ENCODE measurements at regions not wholly inside any gene's neighbourhood (a gene's known extent, or its start where the extent isn't known, plus 50 kb on each side); places are given as distances from the start of the nearest gene placed in this dataset.
"Not testable (repeated sequence)": the region's sequence is repeated elsewhere in the genome, so short reads cannot be mapped to it uniquely, and the experiment has no call there.

DNA sequence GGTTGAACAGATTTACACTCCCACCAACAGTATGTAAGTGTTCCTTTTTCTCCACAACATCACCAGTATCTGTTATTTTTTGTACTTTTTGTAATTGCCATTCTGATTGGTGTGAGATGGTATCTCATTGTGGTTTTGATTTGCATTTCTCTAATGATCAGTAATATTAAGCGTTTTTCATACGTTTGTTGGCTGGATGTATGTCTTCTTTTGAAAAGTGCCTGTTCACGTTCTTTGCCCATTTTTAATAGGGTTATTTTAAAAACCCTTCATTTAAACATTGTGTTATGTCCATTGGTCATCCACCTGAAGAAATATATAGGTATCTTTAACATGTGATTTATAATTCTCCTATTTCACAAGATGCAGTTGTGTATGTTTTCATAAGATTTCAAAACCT is 291.3 kb downstream of the SEMA3D start:
- no peak for DNase-seq (ENCODE audit: extremely low read depth in 1 of 11, low read depth in 9 of 11, low spot score in 4 of 11)

DNA sequence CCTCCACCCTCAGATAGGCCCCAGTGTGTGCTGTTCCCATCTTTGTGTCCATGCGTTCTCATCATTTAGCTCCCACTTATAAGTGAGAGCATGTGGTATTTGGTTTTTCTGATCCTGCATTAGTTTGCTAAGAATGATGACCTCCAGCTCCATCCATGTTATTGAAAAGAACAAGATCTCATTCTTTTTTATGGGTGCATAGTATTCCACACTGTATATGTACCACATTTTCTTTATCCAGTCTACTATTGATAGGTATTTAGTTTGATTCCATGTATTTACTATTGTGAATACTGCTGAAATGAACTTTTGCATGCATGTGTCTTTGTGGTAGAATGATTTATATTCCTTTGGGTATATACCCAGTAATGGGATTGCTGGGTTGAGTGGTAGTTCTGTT is 303.3 kb downstream of the SEMA3D start:
- not testable (repeated sequence) for DNase-seq (ENCODE audit: extremely low read depth in 1 of 11, low read depth in 9 of 11, low spot score in 4 of 11)

DNA sequence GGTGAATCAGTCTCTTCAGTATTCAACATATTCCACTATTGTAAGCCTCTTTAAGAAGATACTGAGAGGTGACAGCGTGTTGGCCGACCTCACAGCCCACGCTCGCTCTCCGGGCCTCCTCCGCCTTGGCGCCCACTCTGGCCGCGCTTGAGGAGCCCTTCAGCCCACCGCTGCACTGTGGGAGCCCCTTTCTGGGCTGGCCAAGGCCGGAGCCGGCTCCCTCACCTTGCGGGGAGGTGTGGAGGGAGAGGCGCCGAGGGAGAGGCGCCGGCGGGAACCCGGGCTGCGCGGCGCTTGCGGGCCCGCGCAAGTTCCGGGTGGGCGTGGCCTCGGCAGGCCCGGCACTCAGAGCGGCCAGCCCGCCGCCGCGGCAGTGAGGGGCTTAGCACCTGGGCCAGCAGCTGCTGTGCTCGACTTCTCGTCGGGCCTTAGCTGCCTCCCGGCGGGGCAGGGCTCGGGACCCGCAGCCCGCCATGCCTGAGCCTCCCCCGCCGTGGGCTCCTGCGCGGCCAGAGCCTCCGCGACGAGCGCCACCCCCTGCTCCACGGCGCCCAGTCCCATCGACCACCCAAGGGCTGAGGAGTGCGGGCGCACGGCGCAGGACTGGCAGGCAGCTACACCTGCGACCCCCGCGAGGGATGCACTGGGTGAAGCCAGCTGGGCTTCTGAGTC is 306.4 kb downstream of the SEMA3D start:
- not testable (repeated sequence) for DNase-seq (ENCODE audit: extremely low read depth in 1 of 11, low read depth in 9 of 11, low spot score in 4 of 11)

DNA sequence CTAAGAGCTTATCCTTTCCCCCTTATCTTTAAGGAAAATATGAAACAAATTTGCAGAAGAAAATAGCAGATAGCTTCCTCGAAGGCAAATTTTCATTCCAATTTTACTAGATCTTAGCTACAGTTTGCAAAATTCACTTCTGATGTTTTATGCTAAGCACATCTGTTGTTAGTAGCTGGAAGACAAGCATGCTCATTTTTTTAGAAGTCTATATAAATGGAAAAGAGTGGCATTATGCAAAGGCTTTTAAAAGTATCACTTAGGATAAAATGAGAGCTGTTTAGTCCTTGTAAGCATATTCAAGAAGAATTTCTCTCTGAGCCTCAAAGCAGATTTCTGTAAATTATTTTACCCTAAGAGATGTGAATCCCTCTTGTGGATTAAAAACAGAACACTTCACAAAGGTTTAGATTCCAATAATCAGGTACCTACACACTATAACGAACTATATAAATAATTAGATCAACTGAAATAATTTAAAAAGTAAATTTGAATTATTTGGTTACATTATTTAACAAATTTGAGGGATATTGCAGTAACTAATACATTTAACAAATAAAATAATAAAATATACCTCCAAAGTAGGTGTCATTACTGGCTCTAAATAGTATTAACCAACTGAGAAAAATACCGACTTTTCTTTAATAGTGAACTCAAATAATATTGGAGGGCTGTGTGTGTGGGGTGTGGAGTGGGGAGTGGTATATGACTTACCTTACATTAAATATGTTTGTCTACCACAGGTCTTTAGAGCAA is 307.1 kb downstream of the SEMA3D start:
- DNase-seq (ENCODE audit: extremely low read depth in 1 of 11, low read depth in 9 of 11, low spot score in 4 of 11), result no peak

DNA sequence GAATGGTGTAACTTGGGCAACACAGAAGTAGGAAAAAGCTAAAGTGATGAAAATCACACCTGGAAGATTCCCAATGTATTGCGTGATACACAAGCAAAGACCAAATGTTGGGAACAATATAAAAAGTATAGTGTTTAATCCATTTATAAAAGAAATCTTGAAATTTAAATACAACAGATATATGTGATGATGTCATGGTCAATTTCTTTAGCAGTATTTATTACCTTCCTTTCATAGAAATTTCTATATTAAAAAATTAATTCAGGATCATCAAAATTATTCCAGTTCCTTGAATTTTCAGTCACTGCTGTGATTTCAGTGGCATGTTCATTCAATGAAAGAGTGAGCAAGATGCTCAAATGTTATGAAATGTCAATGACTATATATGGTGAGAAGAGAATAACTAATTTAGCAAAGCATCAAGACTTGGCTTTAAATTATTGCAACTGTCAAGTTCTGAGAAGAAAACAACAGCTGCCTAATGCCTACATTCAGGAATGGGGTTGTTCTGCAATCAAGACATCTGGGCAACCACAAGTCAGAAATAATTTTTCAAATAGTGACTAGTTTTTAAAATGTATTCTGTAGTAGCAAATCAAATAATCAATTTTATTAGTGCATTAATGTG is 308.8 kb downstream of the SEMA3D start:
- no peak for DNase-seq (ENCODE audit: extremely low read depth in 1 of 11, low read depth in 9 of 11, low spot score in 4 of 11)

DNA sequence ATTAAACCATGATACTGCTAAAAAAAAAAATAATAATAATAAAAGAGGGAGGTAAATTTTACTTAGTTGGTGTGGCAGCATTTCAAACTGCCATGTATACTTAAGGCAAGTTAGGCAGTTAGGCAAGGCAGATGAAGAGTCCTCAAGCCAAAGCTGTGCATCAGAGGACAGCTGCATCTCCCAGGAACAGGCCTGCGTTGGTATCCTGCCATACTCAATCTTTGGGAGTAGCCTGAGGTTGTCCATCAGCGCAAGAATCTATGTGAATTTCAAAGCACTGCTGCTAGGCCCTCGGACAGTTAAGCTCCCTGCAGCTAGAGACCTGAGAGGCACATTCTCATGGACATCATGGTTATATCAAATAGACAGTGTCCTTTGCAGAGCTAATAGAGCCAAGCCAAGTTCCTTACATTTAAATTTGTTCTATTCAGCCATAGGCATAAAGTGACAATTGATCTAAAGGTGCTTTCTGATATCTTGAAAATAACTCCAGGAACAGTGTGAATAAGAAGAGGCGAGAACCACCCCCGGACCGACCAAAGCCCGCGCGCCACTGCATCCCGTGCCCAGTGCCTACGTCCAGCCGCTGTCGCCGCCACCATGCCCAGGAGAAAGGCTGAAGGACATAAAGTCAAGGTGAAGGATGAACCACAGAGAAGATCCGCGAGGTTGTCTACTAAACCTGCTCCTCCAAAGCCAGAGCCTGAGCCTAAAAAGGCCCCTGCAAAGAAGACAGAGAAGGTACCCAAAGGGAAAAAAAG is 310.6 kb downstream of the SEMA3D start:
- no peak for DNase-seq (ENCODE audit: extremely low read depth in 1 of 11, low read depth in 9 of 11, low spot score in 4 of 11)

DNA sequence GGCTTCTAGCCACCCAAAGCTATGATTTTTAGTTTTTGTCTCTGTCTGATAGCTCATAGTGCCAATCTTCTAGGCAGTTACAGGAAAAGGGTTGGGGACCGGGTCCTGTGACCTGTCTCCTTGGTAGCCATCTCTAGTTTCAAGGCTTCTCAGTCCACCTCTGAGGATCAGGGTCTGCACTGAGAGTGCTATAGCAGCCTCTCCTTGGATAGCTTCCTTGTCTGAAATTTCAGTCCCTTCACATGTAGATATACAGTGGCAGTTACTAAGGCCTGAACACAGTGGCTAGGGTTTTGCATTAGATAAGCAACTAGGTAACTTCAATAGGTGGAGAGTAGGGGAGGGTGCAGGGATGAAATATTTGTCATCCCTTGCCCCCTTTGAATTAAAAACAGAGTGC is 321.3 kb downstream of the SEMA3D start:
- no peak for DNase-seq (ENCODE audit: extremely low read depth in 1 of 11, low read depth in 9 of 11, low spot score in 4 of 11)

DNA sequence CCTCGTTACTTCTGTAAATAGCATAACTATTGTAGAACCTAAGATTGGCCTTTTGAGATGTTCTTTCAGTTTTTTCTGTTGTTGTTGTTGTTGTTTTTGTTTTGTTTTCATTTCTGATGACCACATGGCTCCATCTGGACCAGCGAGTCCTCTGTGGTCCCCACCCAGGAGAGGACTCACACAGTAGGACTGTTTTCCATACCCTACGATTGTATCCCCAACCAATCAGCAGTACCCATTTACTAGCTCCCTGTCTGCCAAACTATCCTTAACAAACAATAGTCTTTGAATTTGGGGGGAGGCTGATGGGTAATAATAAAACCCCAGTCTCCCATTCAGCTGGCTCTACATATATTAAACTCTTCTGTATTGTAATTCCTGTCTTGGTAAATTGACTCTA is 329.5 kb downstream of the SEMA3D start:
- DNase-seq (ENCODE audit: extremely low read depth in 1 of 11, low read depth in 9 of 11, low spot score in 4 of 11), result no peak

DNA sequence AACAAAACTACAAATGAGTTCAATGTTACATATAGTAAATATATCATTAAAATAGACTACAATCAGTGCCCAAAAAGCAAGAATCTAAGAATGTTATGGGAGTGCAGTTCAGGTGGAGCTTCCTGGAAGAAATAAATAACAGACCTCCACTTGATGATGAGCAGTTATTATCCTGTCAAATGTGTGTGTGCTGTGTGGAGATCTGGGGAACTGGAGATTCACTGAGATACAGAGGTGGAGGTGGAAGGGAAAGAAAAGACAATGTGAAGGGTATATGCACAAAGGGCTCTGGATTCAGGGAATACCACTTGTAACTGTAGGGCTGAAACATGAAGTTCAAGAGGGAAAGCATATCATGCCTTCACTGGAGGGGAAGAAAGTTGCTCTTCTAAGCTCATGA is 331.1 kb downstream of the SEMA3D start:
- DNase-seq (ENCODE audit: extremely low read depth in 1 of 11, low read depth in 9 of 11, low spot score in 4 of 11), result no peak

DNA sequence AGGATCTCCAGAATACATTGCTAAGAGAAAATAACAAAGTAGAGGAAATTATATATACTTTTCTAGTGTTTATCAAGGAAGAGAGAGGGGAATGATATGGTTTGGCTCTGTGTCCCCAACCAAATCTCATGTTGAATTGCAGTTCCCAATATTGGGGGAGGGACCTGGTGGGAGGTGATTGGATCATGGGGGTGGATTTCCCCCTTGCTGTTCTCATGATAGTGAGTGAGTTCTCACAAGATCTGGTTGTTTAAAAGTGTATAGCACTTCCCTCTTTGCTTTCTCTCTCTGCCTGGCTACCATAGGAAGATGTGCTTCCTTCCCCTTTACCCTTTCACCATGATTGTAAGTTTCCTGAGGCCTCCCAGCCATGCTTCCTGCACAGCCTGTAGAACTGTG is 337.9 kb downstream of the SEMA3D start:
- DNase-seq (ENCODE audit: extremely low read depth in 1 of 11, low read depth in 9 of 11, low spot score in 4 of 11), result not testable (repeated sequence)

DNA sequence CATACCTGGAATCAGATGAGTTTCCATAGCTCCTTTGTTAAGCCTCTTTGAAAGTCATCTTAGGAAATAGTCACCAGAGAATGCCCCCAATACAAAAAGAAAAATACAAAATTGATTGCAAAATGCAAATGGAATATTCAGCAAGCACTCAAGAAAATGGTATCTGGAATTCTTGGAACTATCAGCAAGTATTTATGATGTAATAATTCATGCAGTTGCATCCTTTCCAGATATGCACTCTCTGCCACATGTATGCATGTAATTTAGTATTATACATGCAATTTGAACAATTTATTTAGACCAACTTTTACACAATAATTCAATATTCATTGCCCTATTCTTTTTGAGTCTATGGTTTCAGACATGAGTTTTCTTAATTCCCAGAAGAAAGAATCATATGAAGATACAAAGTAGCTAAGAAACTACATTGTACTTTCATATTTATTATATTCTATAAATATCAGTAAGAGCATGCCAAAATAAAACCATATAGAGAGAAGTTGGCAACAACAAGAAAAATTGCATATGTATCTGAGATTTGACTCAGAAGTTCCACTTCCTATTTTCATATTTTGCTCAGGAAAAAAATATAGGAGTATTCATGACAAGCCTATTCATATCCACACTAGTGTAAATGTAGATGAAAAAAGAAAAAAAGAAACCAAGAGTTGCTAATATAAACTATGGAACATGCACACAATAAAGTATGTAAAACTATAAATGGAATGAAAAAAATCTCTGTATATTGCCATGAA is 338.5 kb downstream of the SEMA3D start:
- no peak for DNase-seq (ENCODE audit: extremely low read depth in 1 of 11, low read depth in 9 of 11, low spot score in 4 of 11)

DNA sequence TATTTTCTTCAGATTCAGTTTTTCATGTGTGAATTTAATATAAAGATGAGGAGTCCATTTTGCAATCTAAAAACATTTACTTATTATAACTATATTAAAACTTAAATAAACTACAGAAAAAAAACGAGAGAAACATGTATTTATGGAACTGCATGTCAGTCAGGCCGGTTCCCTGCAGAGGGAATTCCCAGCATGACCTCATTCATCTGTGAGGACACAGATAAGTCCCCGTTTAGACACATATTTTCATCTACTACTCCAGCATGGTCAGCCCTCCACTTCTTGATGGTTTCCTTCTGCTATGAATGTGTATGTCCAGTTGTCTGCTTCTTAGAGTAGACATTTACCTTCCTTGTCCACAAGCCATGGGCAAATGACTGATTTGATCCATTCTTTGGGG is 339.1 kb downstream of the SEMA3D start:
- no peak for DNase-seq (ENCODE audit: extremely low read depth in 1 of 11, low read depth in 9 of 11, low spot score in 4 of 11)

DNA sequence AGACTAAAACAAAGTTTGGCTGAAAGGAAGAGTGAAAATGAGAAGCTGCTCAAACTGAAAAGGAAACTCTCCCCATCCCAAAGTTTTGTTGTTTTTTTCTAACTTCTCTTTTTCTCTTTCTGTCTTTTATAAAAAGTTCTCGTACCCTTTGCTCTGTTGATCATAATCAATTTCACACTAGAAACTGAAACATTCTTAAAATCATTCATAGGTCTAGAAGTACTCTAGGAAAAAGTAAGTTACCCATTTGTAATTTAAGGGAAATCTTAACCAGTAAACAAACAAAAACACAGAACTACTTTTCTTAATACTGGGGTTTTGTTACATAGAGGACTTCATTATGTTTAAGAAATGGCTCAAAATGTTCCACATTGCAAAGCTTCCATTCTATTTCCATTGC is 339.8 kb downstream of the SEMA3D start:
- DNase-seq (ENCODE audit: extremely low read depth in 1 of 11, low read depth in 9 of 11, low spot score in 4 of 11), result no peak

DNA sequence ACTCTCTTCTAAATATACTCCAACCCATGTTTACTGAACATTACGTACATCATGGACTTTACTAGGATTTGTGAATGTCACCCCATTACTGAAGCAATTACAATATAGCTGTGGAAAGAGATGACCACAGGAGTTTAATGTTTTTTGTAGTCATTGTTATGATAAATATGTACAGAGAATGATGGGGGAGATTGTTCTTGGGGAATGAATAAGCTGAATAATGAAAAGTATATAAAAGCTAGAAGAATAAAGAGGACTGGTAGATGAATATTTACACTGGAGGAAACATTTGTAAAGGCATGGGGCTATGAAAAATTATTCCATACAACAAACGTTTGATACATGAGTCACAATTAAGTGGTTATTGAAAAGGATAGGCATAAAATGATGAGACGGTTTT is 340.9 kb downstream of the SEMA3D start:
- DNase-seq (ENCODE audit: extremely low read depth in 1 of 11, low read depth in 9 of 11, low spot score in 4 of 11), result no peak

DNA sequence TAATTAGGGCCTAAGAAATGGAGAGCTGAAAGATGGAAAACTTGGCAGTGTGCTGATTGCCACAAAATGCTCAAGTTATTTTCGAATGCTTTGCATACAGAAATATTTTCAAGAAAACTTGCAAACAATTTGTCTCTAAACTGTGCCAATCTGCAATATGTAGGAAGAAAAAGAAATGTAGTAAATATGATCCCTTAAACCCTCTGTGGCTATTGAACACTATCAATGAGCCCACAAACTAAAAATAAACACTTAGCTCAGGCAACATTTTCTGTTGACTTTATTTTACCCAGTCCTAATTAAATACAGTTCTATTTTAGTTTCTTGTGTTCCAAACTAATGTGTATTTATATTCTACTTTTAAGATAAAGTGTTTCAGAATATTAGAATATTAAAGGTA is 342.1 kb downstream of the SEMA3D start:
- no peak for DNase-seq (ENCODE audit: extremely low read depth in 1 of 11, low read depth in 9 of 11, low spot score in 4 of 11)

DNA sequence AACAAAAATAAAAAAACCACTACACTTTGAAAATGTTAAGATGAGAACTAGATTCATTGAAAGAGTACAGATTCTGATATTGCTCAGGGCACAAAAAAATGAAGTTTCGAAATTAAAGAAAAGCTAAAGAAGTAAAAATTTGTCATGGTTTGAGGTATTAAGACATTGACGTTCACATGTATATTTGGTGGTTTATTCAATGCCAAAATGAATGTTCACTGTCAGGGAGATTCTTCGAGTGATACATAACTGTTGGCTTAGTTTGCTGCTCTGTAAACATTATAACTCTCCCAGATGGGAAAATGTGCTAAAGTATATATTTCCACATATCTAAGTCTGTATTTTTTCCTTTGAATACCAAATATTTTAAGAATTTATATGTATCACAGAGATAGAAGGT is 345.0 kb downstream of the SEMA3D start:
- DNase-seq (ENCODE audit: extremely low read depth in 1 of 11, low read depth in 9 of 11, low spot score in 4 of 11), result no peak

DNA sequence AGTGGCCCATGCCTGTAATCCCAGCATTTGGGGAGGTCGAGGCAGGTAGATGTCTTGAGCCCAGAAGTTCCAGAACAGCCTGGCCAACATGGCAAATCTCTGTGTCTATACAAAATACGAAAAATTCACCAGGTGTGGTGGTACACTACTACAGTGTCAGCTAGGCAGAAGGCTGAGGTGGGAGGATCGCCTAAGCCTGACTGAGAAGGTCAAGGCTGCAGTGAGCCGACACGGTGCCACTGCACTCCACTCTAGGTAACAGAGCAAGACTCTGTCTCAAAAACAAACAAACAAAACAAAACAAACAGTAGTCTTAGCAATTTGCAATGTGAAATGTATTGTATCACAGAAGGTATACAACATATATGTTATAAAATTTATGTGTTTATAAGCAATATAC is 348.0 kb downstream of the SEMA3D start:
- DNase-seq (ENCODE audit: extremely low read depth in 1 of 11, low read depth in 9 of 11, low spot score in 4 of 11), result no peak

DNA sequence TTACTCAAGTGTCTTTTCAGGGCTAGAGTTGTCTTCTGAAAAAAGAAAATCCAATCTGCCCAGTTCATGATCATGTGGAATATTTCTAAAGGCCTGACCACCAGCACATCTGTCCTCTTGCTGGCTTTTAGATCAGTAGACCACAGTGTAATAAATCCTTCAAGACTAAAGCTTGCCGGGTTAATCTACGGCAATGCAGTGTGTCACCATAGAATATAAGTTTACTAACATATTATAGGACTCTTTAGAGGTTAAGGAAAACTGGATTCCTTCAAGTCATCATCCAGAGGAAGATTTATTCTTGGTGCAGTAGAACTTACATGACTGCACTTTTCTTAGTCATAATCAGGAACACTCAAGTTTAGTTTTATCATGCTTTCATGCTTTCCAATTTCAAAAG is 349.5 kb downstream of the SEMA3D start:
- peak in 4 of 11 donors; percentile 1 to 7 (median 4) for DNase-seq (ENCODE audit: extremely low read depth in 1 of 11, low read depth in 9 of 11, low spot score in 4 of 11)

DNA sequence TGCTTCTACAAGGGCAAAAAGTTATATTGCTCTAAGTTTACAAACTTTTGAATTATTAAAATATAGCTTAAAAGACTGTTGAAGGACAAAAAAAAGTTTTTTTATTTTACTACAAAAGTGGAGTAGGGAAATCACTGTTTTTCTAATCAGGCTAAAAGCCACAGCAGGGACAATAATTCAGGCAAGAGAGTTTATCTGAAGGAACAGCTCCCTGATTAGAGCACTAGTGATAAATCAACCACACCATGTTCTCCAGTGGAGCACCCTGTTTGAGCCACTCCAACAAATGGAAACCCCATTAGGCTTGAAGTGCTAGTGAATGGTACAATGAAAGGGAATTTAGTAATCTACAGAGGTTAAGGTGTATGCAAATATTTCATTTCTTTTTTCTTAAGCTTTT is 357.1 kb downstream of the SEMA3D start:
- no peak for DNase-seq (ENCODE audit: extremely low read depth in 1 of 11, low read depth in 9 of 11, low spot score in 4 of 11)

Data from renal cortex interstitium (tissue), 11 donors.